ENCODE measurements at regions not wholly inside any gene's neighbourhood (a gene's known extent, or its start where the extent isn't known, plus 50 kb on each side); places are given as distances from the start of the nearest gene placed in this dataset.

GRCh38 chr5:79182141-79182540 lies 53.8 kb upstream of the JMY start:
- no peak for TF ChIP-seq ZNF274 (IDR thresholded peaks at IDR 0.05; ENCODE audit: insufficient read depth, insufficient read length)
- no peak for TF ChIP-seq BMI1 (IDR thresholded peaks at IDR 0.05; ENCODE audit: borderline replicate concordance)
- TF ChIP-seq CTCF (IDR thresholded peaks at IDR 0.05 in 2 of 3, conservative IDR thresholded peaks at IDR 0.05 in 1 of 3; ENCODE audit: control insufficient read depth in 2 of 3, extremely low read depth in 1 of 3, insufficient read depth in 1 of 3, low read depth in 3 of 3, low read length in 3 of 3) = no peak
- no peak for TF ChIP-seq EGR1 (IDR thresholded peaks at IDR 0.05; ENCODE audit: borderline replicate concordance in 1 of 2, low read depth in 2 of 2, low read length in 2 of 2)
- TF ChIP-seq BCL11A (IDR thresholded peaks at IDR 0.05; ENCODE audit: low read depth, low read length) = no peak
- no peak for TF ChIP-seq BCL3 (IDR thresholded peaks at IDR 0.05; ENCODE audit: borderline replicate concordance, insufficient read depth, low read depth, low read length, poor library complexity, severe bottlenecking)
- no peak for TF ChIP-seq ZBTB11 (CRISPR knock-in tag; IDR thresholded peaks at IDR 0.05)
- TF ChIP-seq FOS (IDR thresholded peaks at IDR 0.05; ENCODE audit: borderline replicate concordance, extremely low read depth, insufficient read length) = no peak
- no peak for TF ChIP-seq SUZ12 (IDR thresholded peaks at IDR 0.05; ENCODE audit: unreplicated experiment)
